ENCODE measurements at regions not wholly inside any gene's neighbourhood (a gene's known extent, or its start where the extent isn't known, plus 50 kb on each side); places are given as distances from the start of the nearest gene placed in this dataset.

DNA sequence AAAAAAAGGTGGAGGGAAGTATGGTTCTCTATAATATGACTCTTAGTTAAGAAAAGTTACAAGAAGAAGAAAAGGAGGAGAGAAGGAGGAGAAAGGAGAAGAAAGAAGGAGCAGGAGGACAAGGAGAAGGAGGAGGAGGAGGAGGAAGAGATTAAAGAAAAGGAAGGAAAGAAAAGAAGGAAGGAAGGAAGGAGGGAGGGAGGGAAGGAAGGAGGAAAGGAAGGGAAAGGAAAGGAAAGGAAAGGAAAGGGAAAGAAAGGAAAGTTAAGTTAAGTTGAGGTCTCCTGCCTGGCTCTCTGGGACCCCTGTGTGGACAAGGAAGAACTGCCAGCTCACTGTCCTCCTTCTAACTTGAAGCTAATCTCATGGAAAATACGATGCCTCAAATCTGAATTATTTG, 429.5 kb downstream of the TSHZ3 start:
- TF ChIP-seq, protein P1, sequence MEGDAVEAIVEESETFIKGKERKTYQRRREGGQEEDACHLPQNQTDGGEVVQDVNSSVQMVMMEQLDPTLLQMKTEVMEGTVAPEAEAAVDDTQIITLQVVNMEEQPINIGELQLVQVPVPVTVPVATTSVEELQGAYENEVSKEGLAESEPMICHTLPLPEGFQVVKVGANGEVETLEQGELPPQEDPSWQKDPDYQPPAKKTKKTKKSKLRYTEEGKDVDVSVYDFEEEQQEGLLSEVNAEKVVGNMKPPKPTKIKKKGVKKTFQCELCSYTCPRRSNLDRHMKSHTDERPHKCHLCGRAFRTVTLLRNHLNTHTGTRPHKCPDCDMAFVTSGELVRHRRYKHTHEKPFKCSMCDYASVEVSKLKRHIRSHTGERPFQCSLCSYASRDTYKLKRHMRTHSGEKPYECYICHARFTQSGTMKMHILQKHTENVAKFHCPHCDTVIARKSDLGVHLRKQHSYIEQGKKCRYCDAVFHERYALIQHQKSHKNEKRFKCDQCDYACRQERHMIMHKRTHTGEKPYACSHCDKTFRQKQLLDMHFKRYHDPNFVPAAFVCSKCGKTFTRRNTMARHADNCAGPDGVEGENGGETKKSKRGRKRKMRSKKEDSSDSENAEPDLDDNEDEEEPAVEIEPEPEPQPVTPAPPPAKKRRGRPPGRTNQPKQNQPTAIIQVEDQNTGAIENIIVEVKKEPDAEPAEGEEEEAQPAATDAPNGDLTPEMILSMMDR (conservative IDR thresholded peaks at IDR 0.05; ENCODE audit: low read length): no peak
- no peak for TF ChIP-seq EZH2phosphoT487 (IDR thresholded peaks at IDR 0.05; ENCODE audit: borderline replicate concordance, low read depth, low read length)
